ENCODE measurements at regions not wholly inside any gene's neighbourhood (a gene's known extent, or its start where the extent isn't known, plus 50 kb on each side); places are given as distances from the start of the nearest gene placed in this dataset.

- TF ChIP-seq EZH2 (IDR thresholded peaks at IDR 0.05; ENCODE audit: insufficient read depth, poor library complexity, severe bottlenecking) (no peak), EZH2phosphoT487 (IDR thresholded peaks at IDR 0.05; ENCODE audit: insufficient read depth, low read depth) (no peak)
Measured at GRCh38 chr6:122284848-122285247, 114.6 kb upstream of the HSF2 start.
